Caco-2 (cell line): ENCODE measurements at regions not wholly inside any gene's neighbourhood (a gene's known extent, or its start where the extent isn't known, plus 50 kb on each side); places are given as distances from the start of the nearest gene placed in this dataset.

ENCODE experiments used
- BruUV-seq: library from RNA; stranded (reverse); fragments of 400-500 nt; replicated peaks from 2 replicates; lab custom pipeline; 2021; lab: Mats Ljungman, UMichigan
- CTCF ChIA-PET: fragments of 300-600 bp; sonication (Branson Sonifier 250); formaldehyde crosslinking; loops from one replicate; lab custom pipeline; 2022; ENCODE audit warnings: antibody characterized with exemption; lab: Charles Lee
- POLR2A ChIA-PET: fragments of 300-600 bp; sonication (Branson Sonifier 250); formaldehyde crosslinking; loops from one replicate; lab custom pipeline; 2022; ENCODE audit warnings: antibody characterized with exemption; lab: Charles Lee
- DNase-seq, 2 experiments: peaks; one replicate each; pipeline versions ENCODE4 v3.0.0 to v3.0.0-alpha.2; 2020 to 2022
- H3K27me3 ChIP-seq: replicated peaks from 2 replicates; pipeline ENCODE4 v1.6.0; 2011; ENCODE audit warnings: low read length; ENCODE audit not compliant: control insufficient read depth, insufficient read depth
- H3K36me3 ChIP-seq: 2 replicates; pipeline ENCODE4 v1.5.1; 2011; ENCODE audit warnings: low read length; ENCODE audit not compliant: control insufficient read depth, insufficient read depth
- H3K4me1 ChIP-seq: fragments of 250-450 bp; sonication (Bioruptor Pico); 2 replicates; pipeline ENCODE4 v1.5.1; 2020; ENCODE audit warnings: mild to moderate bottlenecking
- H3K4me3 ChIP-seq: 2 replicates; pipeline ENCODE4 v1.5.1; 2011; ENCODE audit warnings: low read depth, mild to moderate bottlenecking, control low read depth, low read length
- H3K9me3 ChIP-seq: fragments of 250-450 bp; sonication (Bioruptor Pico); 2 replicates; pipeline ENCODE4 v1.5.1; 2020; ENCODE audit warnings: mild to moderate bottlenecking, moderate library complexity
- H3K27ac Mint-ChIP-seq: one replicate; pipeline ENCODE4 v1.8.0; 2022; ENCODE audit warnings: mixed read lengths; ENCODE audit not compliant: unreplicated experiment
- H3K27me3 Mint-ChIP-seq: one replicate; pipeline ENCODE4 v1.8.0; 2022; ENCODE audit warnings: mixed read lengths; ENCODE audit not compliant: insufficient read depth, unreplicated experiment
- H3K36me3 Mint-ChIP-seq: one replicate; pipeline ENCODE4 v1.8.0; 2022; ENCODE audit warnings: mild to moderate bottlenecking, mixed read lengths; ENCODE audit not compliant: insufficient read depth, unreplicated experiment
- H3K4me1 Mint-ChIP-seq: one replicate; pipeline ENCODE4 v1.8.0; 2022; ENCODE audit warnings: low read depth, mixed read lengths; ENCODE audit not compliant: unreplicated experiment
- H3K4me3 Mint-ChIP-seq: one replicate; pipeline ENCODE4 v1.8.0; 2022; ENCODE audit warnings: mild to moderate bottlenecking, moderate library complexity, mixed read lengths; ENCODE audit not compliant: unreplicated experiment
- H3K9me3 Mint-ChIP-seq: one replicate; pipeline ENCODE4 v1.8.0; 2022; ENCODE audit warnings: mixed read lengths; ENCODE audit not compliant: unreplicated experiment
- CTCF ChIP-seq, 2 experiments: fragments of 200-600 bp in 1 of 2; IDR thresholded peaks; 1 replicate in 1 of 2; 2 replicates in 1 of 2; pipeline versions ENCODE4 v1.5.1 to v1.8.0; 2011 to 2022; ENCODE audit warnings: antibody characterized with exemption in 1 of 2, control low read depth in 1 of 2, inconsistent platforms in 1 of 2, low read depth in 1 of 2, low read length in 1 of 2, mild to moderate bottlenecking in 1 of 2, moderate library complexity in 1 of 2; ENCODE audit not compliant: insufficient read depth in 1 of 2, severe bottlenecking in 1 of 2, unreplicated experiment in 1 of 2
- intact Hi-C: fragments of 100-400 bp; cut with micrococcal nuclease; formaldehyde crosslinking; loops from one replicate; pipeline ENCODE4 v1.10.0; 2022; ENCODE audit not compliant: unreplicated experiment

- Histone ChIP-seq H3K27me3 (no peaks in the 10 kb centered on the region), H3K36me3 (no peaks in the 10 kb centered on the region), H3K4me3 (no peak overlapping the region), H3K9me3 (no peaks in the 10 kb centered on the region; the same call in none of the 2 replicates), H3K4me1 (no peaks in the 10 kb centered on the region)
- Mint-ChIP-seq H3K27ac (no peak overlapping the region), H3K27me3 (no peaks in the 10 kb centered on the region), H3K9me3 (peaks cover 16% of the 10 kb centered on the region), H3K4me3 (no peak overlapping the region), H3K36me3 (no peaks in the 10 kb centered on the region), H3K4me1 (peaks cover 12% of the 10 kb centered on the region)
- no peak for DNase-seq
- intact Hi-C loops, result loop anchor here (10.0 kb wide), 1 partner anchor 551 kb away; no protein-coding TSS in a partner anchor
- POLR2A ChIA-PET, result interaction anchor here (0.7 kb wide), 2 partner anchors 783 to 860 kb away, joined by 6 to 8 read pairs; no protein-coding TSS in a partner anchor
- BruUV-seq, result no TSS peak
- TF ChIP-seq CTCF (IDR thresholded peaks at IDR 0.05; ENCODE audit: insufficient read depth in 1 of 2, low read depth in 1 of 2, low read length in 1 of 2, severe bottlenecking in 1 of 2, unreplicated experiment in 1 of 2), result no peak
- CTCF ChIA-PET, result no interaction called here
Observed at GRCh38 chr2:149924028-149924427, 336.5 kb upstream of the MMADHC start.

- H3K27me3 ChIP-seq, result no peaks in the 10 kb centered on the region
- TF ChIP-seq CTCF (IDR thresholded peaks at IDR 0.05; ENCODE audit: insufficient read depth in 1 of 2, low read depth in 1 of 2, low read length in 1 of 2, severe bottlenecking in 1 of 2, unreplicated experiment in 1 of 2), result no peak
- no peaks in the 10 kb centered on the region; the same call in none of the 2 replicates for H3K9me3 ChIP-seq
- Mint-ChIP-seq H3K9me3 (peaks cover 19% of the 10 kb centered on the region), H3K27me3 (no peaks in the 10 kb centered on the region), H3K4me3 (no peak overlapping the region), H3K27ac (no peak overlapping the region), H3K36me3 (no peaks in the 10 kb centered on the region), H3K4me1 (peaks cover 12% of the 10 kb centered on the region)
- BruUV-seq, result no TSS peak
- CTCF ChIA-PET, result no interaction called here
- intact Hi-C loops, result loop anchor here (10.0 kb wide), 1 partner anchor 553 kb away; no protein-coding TSS in a partner anchor
- no peaks in the 10 kb centered on the region for H3K4me1 ChIP-seq
- H3K4me3 ChIP-seq, result no peak overlapping the region
- H3K36me3 ChIP-seq, result no peaks in the 10 kb centered on the region
- POLR2A ChIA-PET, result no interaction called here
- DNase-seq, result no peak
Observed at GRCh38 chr2:149921911-149922616, 334.5 kb upstream of the MMADHC start.

GRCh38 chr2:149920389-149920788 is 332.8 kb upstream of the MMADHC start:
- H3K9me3 ChIP-seq, result no peaks in the 10 kb centered on the region; the same call in none of the 2 replicates
- intact Hi-C loops, result loop anchor here (10.0 kb wide), 1 partner anchor 554 kb away; no protein-coding TSS in a partner anchor
- Mint-ChIP-seq H3K27ac (no peak overlapping the region), H3K9me3 (peaks cover 19% of the 10 kb centered on the region), H3K4me3 (no peak overlapping the region), H3K36me3 (no peaks in the 10 kb centered on the region), H3K4me1 (peaks cover 12% of the 10 kb centered on the region), H3K27me3 (no peaks in the 10 kb centered on the region)
- no peaks in the 10 kb centered on the region for H3K4me1 ChIP-seq
- no peaks in the 10 kb centered on the region for H3K27me3 ChIP-seq
- H3K36me3 ChIP-seq, result no peaks in the 10 kb centered on the region
- no TSS peak for BruUV-seq
- no peak for TF ChIP-seq CTCF (IDR thresholded peaks at IDR 0.05; ENCODE audit: insufficient read depth in 1 of 2, low read depth in 1 of 2, low read length in 1 of 2, severe bottlenecking in 1 of 2, unreplicated experiment in 1 of 2)
- POLR2A ChIA-PET, result no interaction called here
- H3K4me3 ChIP-seq, result no peak overlapping the region
- no peak for DNase-seq
- CTCF ChIA-PET, result interaction anchor here (0.7 kb wide), 1 partner anchor 1411 kb away, joined by 4 read pairs; no protein-coding TSS in a partner anchor
